ENCODE measurements at regions not wholly inside any gene's neighbourhood (a gene's known extent, or its start where the extent isn't known, plus 50 kb on each side); places are given as distances from the start of the nearest gene placed in this dataset.

GRCh38 chr9:87067426-87067825, 120.1 kb upstream of the GAS1 start:
- intact Hi-C loops (cut with micrococcal nuclease) = no loop called here

GRCh38 chr9:87068177-87068840, 121.0 kb upstream of the GAS1 start:
- ChIA-PET POLR2A (no interaction called here), CTCF (no interaction called here)
- Mint-ChIP-seq H3K27me3 (peaks cover 4% of the 10 kb centered on the region), H3K36me3 (ENCODE audit: low read depth) (no peaks in the 10 kb centered on the region), H3K4me1 (ENCODE audit: low read depth) (no peaks in the 10 kb centered on the region), H3K27ac (no peak overlapping the region), H3K4me3 (no peak overlapping the region), H3K9me3 (no peaks in the 10 kb centered on the region)
- no peak for TF ChIP-seq CTCF (IDR thresholded peaks at IDR 0.05)
- ATAC-seq = no peak
- no peak for DNase-seq
- intact Hi-C loops (cut with micrococcal nuclease) = no loop called here

More at GRCh38 chr9:87067426-87067825, 120.1 kb upstream of the GAS1 start:
- no peaks in the 10 kb centered on the region for H3K4me1 Mint-ChIP-seq (ENCODE audit: low read depth)
- no peak for ATAC-seq
- H3K27ac Mint-ChIP-seq = no peak overlapping the region
- POLR2A ChIA-PET = no interaction called here
- H3K36me3 Mint-ChIP-seq (ENCODE audit: low read depth) = no peaks in the 10 kb centered on the region
- H3K9me3 Mint-ChIP-seq = no peaks in the 10 kb centered on the region
- no peak overlapping the region for H3K4me3 Mint-ChIP-seq
- DNase-seq = no peak
- no peak for TF ChIP-seq CTCF (IDR thresholded peaks at IDR 0.05)
- CTCF ChIA-PET = no interaction called here
- peaks cover 5% of the 10 kb centered on the region for H3K27me3 Mint-ChIP-seq

GRCh38 chr9:87069690-87070089, 122.4 kb upstream of the GAS1 start:
- TF ChIP-seq CTCF (IDR thresholded peaks at IDR 0.05) = no peak

GRCh38 chr9:87070336-87070735, 123.0 kb upstream of the GAS1 start:
- Mint-ChIP-seq H3K27ac (no peak overlapping the region), H3K4me1 (ENCODE audit: low read depth) (no peaks in the 10 kb centered on the region), H3K36me3 (ENCODE audit: low read depth) (no peaks in the 10 kb centered on the region), H3K4me3 (no peak overlapping the region), H3K27me3 (peaks cover 4% of the 10 kb centered on the region), H3K9me3 (no peaks in the 10 kb centered on the region)
- intact Hi-C loops (cut with micrococcal nuclease) = no loop called here
- DNase-seq = no peak
- TF ChIP-seq CTCF (IDR thresholded peaks at IDR 0.05) = no peak
- ATAC-seq = no peak
- ChIA-PET POLR2A (interaction anchor here (0.8 kb wide), 1 partner anchor 241 kb away, joined by 3 read pairs; no protein-coding TSS in a partner anchor), CTCF (interaction anchor here (0.7 kb wide), 1 partner anchor 9 kb away, joined by 3 read pairs; no protein-coding TSS in a partner anchor)

More at GRCh38 chr9:87069690-87070089, 122.4 kb upstream of the GAS1 start:
- no peak overlapping the region for H3K27ac Mint-ChIP-seq
- no peaks in the 10 kb centered on the region for H3K9me3 Mint-ChIP-seq
- no peaks in the 10 kb centered on the region for H3K4me1 Mint-ChIP-seq (ENCODE audit: low read depth)
- no peak overlapping the region for H3K4me3 Mint-ChIP-seq
- CTCF ChIA-PET = interaction anchor here (0.7 kb wide), 1 partner anchor 9 kb away, joined by 3 read pairs; no protein-coding TSS in a partner anchor
- peaks cover 4% of the 10 kb centered on the region for H3K27me3 Mint-ChIP-seq
- intact Hi-C loops (cut with micrococcal nuclease) = no loop called here
- no peak for ATAC-seq
- POLR2A ChIA-PET = no interaction called here
- H3K36me3 Mint-ChIP-seq (ENCODE audit: low read depth) = no peaks in the 10 kb centered on the region
- DNase-seq = no peak

- intact Hi-C loops (cut with micrococcal nuclease) = no loop called here
- CTCF ChIA-PET = no interaction called here
- Mint-ChIP-seq H3K4me1 (ENCODE audit: low read depth) (no peaks in the 10 kb centered on the region), H3K27me3 (peaks cover 4% of the 10 kb centered on the region), H3K36me3 (ENCODE audit: low read depth) (no peaks in the 10 kb centered on the region), H3K9me3 (no peaks in the 10 kb centered on the region), H3K27ac (no peak overlapping the region), H3K4me3 (no peak overlapping the region)
- POLR2A ChIA-PET = no interaction called here
- TF ChIP-seq CTCF (IDR thresholded peaks at IDR 0.05) = no peak
- DNase-seq (no peak), ATAC-seq (no peak)
Observed at GRCh38 chr9:87071473-87071872, 124.2 kb upstream of the GAS1 start.

Data from activated CD8-positive, alpha-beta T cell treated with anti-CD3 and anti-CD28 coated beads for 36 hours (primary cell).